Astrocyte (in vitro differentiated cells and primary cell): ENCODE measurements at regions not wholly inside any gene's neighbourhood (a gene's known extent, or its start where the extent isn't known, plus 50 kb on each side); places are given as distances from the start of the nearest gene placed in this dataset.

ENCODE experiments used
- DNase-seq: peaks from one replicate; pipeline ENCODE4 v3.0.0-alpha.2; 2010; ENCODE audit warnings: low read depth
- FAIRE-seq: peaks from 2 replicates; lab custom pipeline; 2011; peaks lifted over from hg19 to GRCh38; lab: Jason Lieb, UNC
- H2AFZ ChIP-seq: 2 replicates; pipeline ENCODE4 v1.6.0; 2012; ENCODE audit warnings: low read depth, low read length, inconsistent platforms
- H3K27ac ChIP-seq: 2 replicates; pipeline ENCODE4 v1.5.1; 2011; ENCODE audit warnings: low read depth, low read length, inconsistent platforms
- H3K27me3 ChIP-seq: 2 replicates; pipeline ENCODE4 v1.6.0; 2011; ENCODE audit warnings: low read length, inconsistent platforms; ENCODE audit not compliant: insufficient read depth
- H3K36me3 ChIP-seq: 2 replicates; pipeline ENCODE4 v1.5.1; 2011; ENCODE audit warnings: low read length, inconsistent platforms; ENCODE audit not compliant: insufficient read depth
- H3K4me1 ChIP-seq: 2 replicates; pipeline ENCODE4 v1.5.1; 2011; ENCODE audit warnings: low read length, inconsistent platforms; ENCODE audit not compliant: insufficient read depth
- H3K4me2 ChIP-seq: 2 replicates; pipeline ENCODE4 v1.6.0; 2012; ENCODE audit warnings: low read length, inconsistent platforms
- H3K4me3 ChIP-seq: 2 replicates; pipeline ENCODE4 v1.5.1; 2011; ENCODE audit warnings: low read depth, mild to moderate bottlenecking, low read length, inconsistent platforms; ENCODE audit not compliant: insufficient read depth
- H3K79me2 ChIP-seq: 2 replicates; pipeline ENCODE4 v1.6.0; 2012; ENCODE audit warnings: mild to moderate bottlenecking, low read length, inconsistent platforms; ENCODE audit not compliant: insufficient read depth
- H3K9ac ChIP-seq: 2 replicates; pipeline ENCODE4 v1.6.0; 2012; ENCODE audit warnings: mild to moderate bottlenecking, low read length, inconsistent platforms
- H3K9me3 ChIP-seq: 2 replicates; pipeline ENCODE4 v1.5.1; 2012; ENCODE audit warnings: low read depth, mild to moderate bottlenecking, low read length, inconsistent platforms; ENCODE audit not compliant: insufficient read depth
- H4K20me1 ChIP-seq: 2 replicates; pipeline ENCODE4 v1.6.0; 2012; ENCODE audit warnings: low read length, inconsistent platforms; ENCODE audit not compliant: insufficient read depth
- H3K27ac Mint-ChIP-seq: one replicate; pipeline ENCODE4 v1.8.0; 2021; ENCODE audit warnings: mild to moderate bottlenecking, mixed read lengths; ENCODE audit not compliant: unreplicated experiment
- H3K27me3 Mint-ChIP-seq: one replicate; pipeline ENCODE4 v1.8.0; 2021; ENCODE audit warnings: low read depth, mixed read lengths; ENCODE audit not compliant: unreplicated experiment
- H3K36me3 Mint-ChIP-seq: one replicate; pipeline ENCODE4 v1.8.0; 2021; ENCODE audit warnings: low read depth, mixed read lengths; ENCODE audit not compliant: unreplicated experiment
- H3K4me1 Mint-ChIP-seq: one replicate; pipeline ENCODE4 v1.8.0; 2021; ENCODE audit warnings: low read depth, mixed read lengths; ENCODE audit not compliant: unreplicated experiment
- H3K4me3 Mint-ChIP-seq: one replicate; pipeline ENCODE4 v1.8.0; 2021; ENCODE audit warnings: mild to moderate bottlenecking, moderate library complexity, mixed read lengths; ENCODE audit not compliant: unreplicated experiment
- H3K9me3 Mint-ChIP-seq: one replicate; pipeline ENCODE4 v1.8.0; 2021; ENCODE audit warnings: mild to moderate bottlenecking, mixed read lengths; ENCODE audit not compliant: unreplicated experiment
- CTCF ChIP-seq: IDR thresholded peaks from 2 replicates; pipeline ENCODE4 v1.5.1; 2011; ENCODE audit warnings: low read depth, mild to moderate bottlenecking, inconsistent platforms, low read length, moderate library complexity; ENCODE audit not compliant: insufficient read depth
- EZH2 ChIP-seq: IDR thresholded peaks from 2 replicates; pipeline ENCODE4 v1.6.1; 2012; ENCODE audit warnings: mild to moderate bottlenecking, low read length, inconsistent platforms; ENCODE audit not compliant: insufficient read depth

DNA sequence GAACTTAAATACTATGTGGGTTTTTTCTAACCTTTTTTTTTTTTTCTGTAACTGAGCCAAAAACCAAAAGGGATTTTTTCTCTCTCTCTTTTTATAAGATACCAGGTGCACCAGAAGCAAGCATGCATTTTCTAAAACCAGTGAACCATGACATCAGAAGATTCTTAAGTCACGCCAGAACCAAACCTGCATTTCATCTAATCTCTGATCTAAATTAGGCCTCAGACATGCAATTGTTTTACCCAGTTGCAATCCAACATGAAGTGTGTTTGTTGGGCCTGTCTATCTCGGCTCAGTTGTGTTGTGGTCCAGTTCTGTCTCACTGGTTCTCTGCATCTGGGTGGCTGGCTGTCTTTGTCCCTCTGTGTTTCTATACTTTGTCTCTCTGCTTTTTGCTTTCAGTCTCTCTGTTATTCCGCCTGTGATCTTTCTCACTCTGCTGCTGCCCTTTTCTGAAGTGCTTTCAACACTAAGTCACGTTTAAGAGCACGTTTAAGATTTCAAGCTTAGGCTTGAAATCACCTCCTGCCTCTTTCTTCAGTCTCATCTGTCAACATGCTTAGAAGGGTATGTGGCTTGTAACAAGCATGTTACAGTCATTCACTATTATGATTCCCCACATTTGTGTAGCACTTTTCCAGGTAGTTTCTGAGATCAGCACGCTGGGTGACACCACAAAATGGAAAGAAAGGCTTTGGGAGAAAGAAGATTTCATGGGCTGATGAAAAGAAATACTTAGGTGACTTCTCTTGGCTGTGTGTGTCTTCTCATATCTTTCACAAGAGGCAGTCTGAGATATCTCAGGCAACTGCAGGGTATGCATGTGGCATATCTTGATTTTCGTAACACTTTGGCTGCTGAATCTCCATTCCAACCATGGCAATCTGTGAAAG lies 488.9 kb downstream of the SHISA9 start:
- Mint-ChIP-seq H3K36me3 (no peaks in the 10 kb centered on the region), H3K27me3 (no peaks in the 10 kb centered on the region), H3K9me3 (peaks cover 10% of the 10 kb centered on the region), H3K4me3 (no peak overlapping the region), H3K4me1 (peaks cover 2% of the 10 kb centered on the region), H3K27ac (no peak overlapping the region)
- Histone ChIP-seq H3K36me3 (no peaks in the 10 kb centered on the region), H3K79me2 (no peaks in the 10 kb centered on the region), H2AFZ (no peak overlapping the region), H3K4me1 (no peaks in the 10 kb centered on the region), H3K27me3 (no peaks in the 10 kb centered on the region), H4K20me1 (no peaks in the 10 kb centered on the region), H3K27ac (no peak overlapping the region), H3K9ac (no peak overlapping the region), H3K4me2 (no peak overlapping the region), H3K4me3 (no peak overlapping the region), H3K9me3 (peaks cover 3% of the 10 kb centered on the region)
- no peak for TF ChIP-seq CTCF
- TF ChIP-seq EZH2: no peak
- DNase-seq (no peak), FAIRE-seq (no peak)

DNA sequence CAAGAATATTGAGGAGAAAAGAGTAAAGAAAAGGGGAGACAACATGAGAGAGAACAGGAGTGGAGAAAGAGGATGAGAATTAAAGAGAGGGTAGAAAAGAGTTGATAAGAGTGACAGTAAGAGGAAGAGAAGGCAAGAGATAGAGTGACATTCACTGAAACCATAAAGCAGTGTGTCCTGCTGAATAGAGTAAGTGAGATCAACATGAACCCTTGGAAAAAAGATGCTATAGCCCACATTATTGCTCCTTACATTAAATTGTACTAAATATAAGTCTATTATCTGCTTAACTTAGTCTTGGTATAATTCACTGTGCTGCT lies 489.5 kb downstream of the SHISA9 start:
- Histone ChIP-seq H3K4me3 (no peak overlapping the region), H4K20me1 (no peaks in the 10 kb centered on the region), H3K36me3 (no peaks in the 10 kb centered on the region), H3K27ac (no peak overlapping the region), H3K27me3 (no peaks in the 10 kb centered on the region), H3K9ac (no peak overlapping the region), H3K4me2 (no peak overlapping the region), H3K79me2 (no peaks in the 10 kb centered on the region), H2AFZ (no peak overlapping the region), H3K9me3 (peaks cover 6% of the 10 kb centered on the region), H3K4me1 (no peaks in the 10 kb centered on the region)
- Mint-ChIP-seq H3K27me3 (no peaks in the 10 kb centered on the region), H3K9me3 (peaks cover 7% of the 10 kb centered on the region), H3K4me3 (no peak overlapping the region), H3K36me3 (no peaks in the 10 kb centered on the region), H3K4me1 (peaks cover 2% of the 10 kb centered on the region), H3K27ac (no peak overlapping the region)
- FAIRE-seq (no peak), DNase-seq (no peak)
- no peak for TF ChIP-seq CTCF
- TF ChIP-seq EZH2: no peak

- peaks cover 2% of the 10 kb centered on the region for H3K4me1 Mint-ChIP-seq
- H3K36me3 Mint-ChIP-seq: no peaks in the 10 kb centered on the region
- H3K27ac Mint-ChIP-seq: no peak overlapping the region
- no peak for FAIRE-seq
- Histone ChIP-seq H3K9ac (no peak overlapping the region), H3K27me3 (no peaks in the 10 kb centered on the region), H3K4me3 (no peak overlapping the region), H3K79me2 (no peaks in the 10 kb centered on the region), H4K20me1 (no peaks in the 10 kb centered on the region), H3K4me1 (no peaks in the 10 kb centered on the region), H3K27ac (no peak overlapping the region), H3K4me2 (no peak overlapping the region), H3K9me3 (peaks cover 6% of the 10 kb centered on the region), H3K36me3 (no peaks in the 10 kb centered on the region), H2AFZ (no peak overlapping the region)
- H3K27me3 Mint-ChIP-seq: no peaks in the 10 kb centered on the region
- H3K9me3 Mint-ChIP-seq: peaks cover 6% of the 10 kb centered on the region
- no peak for DNase-seq
- H3K4me3 Mint-ChIP-seq: no peak overlapping the region
- TF ChIP-seq EZH2 (no peak), CTCF (no peak)
Observed at GRCh38 chr16:13391337-13391736, 489.9 kb downstream of the SHISA9 start.
